Loucy (cell line): ENCODE measurements at regions not wholly inside any gene's neighbourhood (a gene's known extent, or its start where the extent isn't known, plus 50 kb on each side); places are given as distances from the start of the nearest gene placed in this dataset.

Experiments used
- H2AFZ ChIP-seq: fragments of 200-600 bp; sonication (generic); 2 replicates; pipeline ENCODE4 v1.6.0; 2016; ENCODE audit warnings: antibody characterized with exemption, mild to moderate bottlenecking, low read length, moderate library complexity
- H3F3A ChIP-seq: fragments of 200-600 bp; 2 replicates; pipeline ENCODE4 v1.6.0; 2016; ENCODE audit warnings: antibody characterized with exemption, low read depth, mild to moderate bottlenecking
- H3K27me3 ChIP-seq: fragments of 200-600 bp; sonication (generic); 2 replicates; pipeline ENCODE4 v1.6.1; 2014; ENCODE audit warnings: low read length, mild to moderate bottlenecking; ENCODE audit not compliant: insufficient read depth, poor library complexity, severe bottlenecking
- H3K36me3 ChIP-seq: fragments of 200-600 bp; sonication (generic); 2 replicates; pipeline ENCODE4 v1.6.1; 2016; ENCODE audit warnings: low read length; ENCODE audit not compliant: insufficient read depth
- H3K4me1 ChIP-seq: fragments of 200-600 bp; sonication (generic); 2 replicates; pipeline ENCODE4 v1.5.1; 2014; ENCODE audit warnings: low read length, mild to moderate bottlenecking; ENCODE audit not compliant: insufficient read depth, poor library complexity, severe bottlenecking
- H3K4me2 ChIP-seq: fragments of 200-600 bp; sonication (generic); 2 replicates; pipeline ENCODE4 v1.6.0; 2014; ENCODE audit warnings: antibody characterized with exemption, low read length, low read depth, mild to moderate bottlenecking; ENCODE audit not compliant: poor library complexity, severe bottlenecking
- H3K4me3 ChIP-seq: fragments of 200-600 bp; sonication (generic); 2 replicates; pipeline ENCODE4 v1.5.1; 2014; ENCODE audit warnings: low read length, mild to moderate bottlenecking, mixed read lengths; ENCODE audit not compliant: poor library complexity, severe bottlenecking
- H3K79me2 ChIP-seq: fragments of 200-600 bp; sonication (generic); 2 replicates; pipeline ENCODE4 v1.6.1; 2014; ENCODE audit warnings: low read length; ENCODE audit not compliant: insufficient read depth
- H3K9ac ChIP-seq: fragments of 200-600 bp; sonication (generic); 2 replicates; pipeline ENCODE4 v1.6.0; 2014; ENCODE audit warnings: mild to moderate bottlenecking, low read depth, low read length, moderate library complexity; ENCODE audit not compliant: poor library complexity, severe bottlenecking
- H3K9me2 ChIP-seq: fragments of 200-600 bp; sonication (generic); replicated peaks from 2 replicates; pipeline ENCODE4 v1.6.1; 2016; ENCODE audit warnings: low read depth, low read length, mixed read lengths
- H3K9me3 ChIP-seq: fragments of 200-600 bp; sonication (generic); 2 replicates; pipeline ENCODE4 v1.6.1; 2014; ENCODE audit warnings: mild to moderate bottlenecking, antibody characterized with exemption, low read length, low read depth; ENCODE audit not compliant: insufficient read depth
- H4K20me1 ChIP-seq: fragments of 200-600 bp; sonication (generic); 2 replicates; pipeline ENCODE4 v1.6.0; 2014; ENCODE audit warnings: antibody characterized with exemption, low read length, mild to moderate bottlenecking; ENCODE audit not compliant: insufficient read depth, poor library complexity, severe bottlenecking
- CTCF ChIP-seq: fragments of 200-600 bp; sonication (generic); conservative IDR thresholded peaks from 2 replicates; pipeline ENCODE4 v1.5.1; 2014; ENCODE audit warnings: mild to moderate bottlenecking, antibody characterized with exemption, low read length
- EZH2phosphoT487 ChIP-seq: fragments of 200-600 bp; IDR thresholded peaks from 2 replicates; pipeline ENCODE4 v1.6.1; 2018; ENCODE audit warnings: antibody characterized with exemption, mild to moderate bottlenecking, moderate library complexity, borderline replicate concordance

- Histone ChIP-seq H3K27me3 (no peaks in the 10 kb centered on the region), H3K9me3 (0 out of 2 replicates have a peak, but pooled peaks cover 2% of the 10 kb centered on the region), H3K4me2 (no peak overlapping the region), H2AFZ (no peak overlapping the region), H3F3A (no peaks in the 10 kb centered on the region), H3K4me3 (no peak overlapping the region), H4K20me1 (no peaks in the 10 kb centered on the region), H3K79me2 (no peaks in the 10 kb centered on the region), H3K9ac (no peak overlapping the region), H3K4me1 (no peaks in the 10 kb centered on the region), H3K36me3 (no peaks in the 10 kb centered on the region), H3K9me2 (no peaks in the 10 kb centered on the region)
- TF ChIP-seq CTCF = no peak
- no peak for TF ChIP-seq EZH2phosphoT487
Measured at GRCh38 chr11:112727341-112727841, 233.8 kb upstream of the NCAM1 start.

- no peaks in the 10 kb centered on the region for H3K27me3 ChIP-seq
- H3K9me3 ChIP-seq = 0 out of 2 replicates have a peak, but pooled peaks cover 2% of the 10 kb centered on the region
- H3K9ac ChIP-seq = no peak overlapping the region
- no peak overlapping the region for H3K4me3 ChIP-seq
- no peaks in the 10 kb centered on the region for H3K4me1 ChIP-seq
- H3F3A ChIP-seq = no peaks in the 10 kb centered on the region
- H3K9me2 ChIP-seq = no peaks in the 10 kb centered on the region
- no peaks in the 10 kb centered on the region for H4K20me1 ChIP-seq
- H3K36me3 ChIP-seq = no peaks in the 10 kb centered on the region
- no peak overlapping the region for H2AFZ ChIP-seq
- H3K79me2 ChIP-seq = no peaks in the 10 kb centered on the region
- no peak for TF ChIP-seq CTCF
- no peak for TF ChIP-seq EZH2phosphoT487
- no peak overlapping the region for H3K4me2 ChIP-seq
Measured at GRCh38 chr11:112728288-112728687, 232.9 kb upstream of the NCAM1 start.

DNA sequence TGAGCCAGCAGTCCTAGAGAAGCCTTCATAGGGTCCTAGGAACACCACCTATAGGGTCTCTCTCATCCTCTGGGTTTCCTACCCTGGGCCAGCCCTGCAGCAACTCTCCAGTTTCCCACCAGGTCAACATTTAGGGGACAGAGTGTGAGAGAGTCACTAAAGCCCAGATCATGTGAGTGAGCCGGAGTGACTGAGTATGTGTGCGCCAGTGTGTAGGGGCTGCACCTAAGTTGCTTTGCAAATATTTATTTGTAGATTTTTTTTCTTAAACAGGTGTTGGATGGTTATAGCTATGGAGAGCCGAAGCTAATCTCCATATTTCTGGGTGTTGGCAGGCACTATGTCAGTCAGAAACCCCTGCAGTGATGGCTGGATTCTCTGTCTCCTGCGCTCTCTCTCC lies 232.5 kb upstream of the NCAM1 start:
- Histone ChIP-seq H3F3A (no peaks in the 10 kb centered on the region), H3K36me3 (no peaks in the 10 kb centered on the region)

More for the DNA sequence above, 232.5 kb upstream of the NCAM1 start:
- Histone ChIP-seq H2AFZ (no peak overlapping the region), H3K4me2 (no peak overlapping the region), H3K9me3 (0 out of 2 replicates have a peak, but pooled peaks cover 2% of the 10 kb centered on the region), H3K79me2 (no peaks in the 10 kb centered on the region), H3K4me3 (no peak overlapping the region), H3K9me2 (no peaks in the 10 kb centered on the region), H3K27me3 (no peaks in the 10 kb centered on the region), H3K9ac (no peak overlapping the region), H3K4me1 (no peaks in the 10 kb centered on the region), H4K20me1 (no peaks in the 10 kb centered on the region)
- TF ChIP-seq CTCF = no peak
- no peak for TF ChIP-seq EZH2phosphoT487
